HG03060 (cell line): ENCODE measurements at regions not wholly inside any gene's neighbourhood (a gene's known extent, or its start where the extent isn't known, plus 50 kb on each side); places are given as distances from the start of the nearest gene placed in this dataset.
"Not testable (repeated sequence)": the region's sequence is repeated elsewhere in the genome, so short reads cannot be mapped to it uniquely, and the experiment has no call there.

Experiments used
- ATAC-seq: cut with Tn5 transposase; IDR thresholded peaks from one replicate; pipeline ENCODE4 v1.9.1; 2021; ENCODE audit warnings: low read depth, moderate number of reproducible peaks; ENCODE audit not compliant: unreplicated experiment

- ATAC-seq, result no peak
Observed at GRCh38 chr6:131336596-131336995, 201.3 kb downstream of the AKAP7 start.

- ATAC-seq, result not testable (repeated sequence)
Observed at GRCh38 chr6:131346896-131347295, 211.6 kb downstream of the AKAP7 start.

GRCh38 chr6:131348572-131348971 lies 213.3 kb downstream of the AKAP7 start:
- ATAC-seq, result no peak

- no peak for ATAC-seq
Observed at GRCh38 chr6:131349199-131349598, 213.9 kb downstream of the AKAP7 start.

GRCh38 chr6:131353106-131353505 lies 217.8 kb downstream of the AKAP7 start:
- no peak for ATAC-seq

- no peak for ATAC-seq
Observed at GRCh38 chr6:131353876-131354275, 218.6 kb downstream of the AKAP7 start.

GRCh38 chr6:131354356-131354755 lies 218.7 kb upstream of the ARG1 start:
- no peak for ATAC-seq

- no peak for ATAC-seq
Observed at GRCh38 chr6:131356161-131356560, 216.9 kb upstream of the ARG1 start.

GRCh38 chr6:131357501-131357900 lies 215.5 kb upstream of the ARG1 start:
- ATAC-seq, result no peak

GRCh38 chr6:131362070-131362469 lies 211.0 kb upstream of the ARG1 start:
- no peak for ATAC-seq

- ATAC-seq, result no peak
Observed at GRCh38 chr6:131362696-131363095, 210.3 kb upstream of the ARG1 start.

- no peak for ATAC-seq
Observed at GRCh38 chr6:131363947-131364834, 208.8 kb upstream of the ARG1 start.

- no peak for ATAC-seq
Observed at GRCh38 chr6:131366223-131366622, 206.8 kb upstream of the ARG1 start.

GRCh38 chr6:131367206-131367873 lies 205.7 kb upstream of the ARG1 start:
- no peak for ATAC-seq

GRCh38 chr6:131368198-131368911 lies 204.7 kb upstream of the ARG1 start:
- peak; percentile 67 for ATAC-seq

GRCh38 chr6:131372535-131372934 lies 200.5 kb upstream of the ARG1 start:
- no peak for ATAC-seq

GRCh38 chr6:131377112-131377705 lies 195.8 kb upstream of the ARG1 start:
- ATAC-seq, result no peak

- no peak for ATAC-seq
Observed at GRCh38 chr6:131378874-131379273, 194.2 kb upstream of the ARG1 start.

- no peak for ATAC-seq
Observed at GRCh38 chr6:131379948-131380347, 193.1 kb upstream of the ARG1 start.

GRCh38 chr6:131381052-131381708 lies 191.8 kb upstream of the ARG1 start:
- ATAC-seq, result no peak
